NCI-H187 treated with DMSO at 0.1 percent for 48 hours (cell line): ENCODE measurements at regions not wholly inside any gene's neighbourhood (a gene's known extent, or its start where the extent isn't known, plus 50 kb on each side); places are given as distances from the start of the nearest gene placed in this dataset.

Experiments used
- DNase-seq: peaks from one replicate; lab custom pipeline; 2025; lab: John Stamatoyannopoulos, UW

GRCh38 chr3:81967393-81967792 lies 205.9 kb upstream of the GBE1 start:
- no peak for DNase-seq

DNA sequence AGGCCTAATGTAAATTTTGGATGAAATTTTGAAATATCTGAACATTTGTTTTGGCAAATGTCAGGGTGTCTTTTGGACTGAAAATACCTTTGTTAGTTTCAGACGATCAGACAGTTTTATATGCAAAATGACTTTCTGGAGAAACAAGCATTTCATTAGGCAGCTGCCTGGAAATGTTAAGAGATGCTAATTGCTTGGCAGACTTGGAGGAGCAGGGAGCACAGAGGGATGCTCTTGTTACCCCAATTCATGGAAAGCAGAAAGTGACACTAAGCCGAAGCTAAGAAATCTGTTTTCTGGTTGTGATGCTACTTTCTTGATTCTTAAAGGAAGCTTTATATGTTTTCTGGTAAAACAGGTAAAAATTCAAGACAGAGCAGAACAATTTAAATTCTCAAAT lies 204.3 kb upstream of the GBE1 start:
- DNase-seq, result no peak

GRCh38 chr3:81962396-81962795 lies 201.0 kb upstream of the GBE1 start:
- DNase-seq, result no peak

DNA sequence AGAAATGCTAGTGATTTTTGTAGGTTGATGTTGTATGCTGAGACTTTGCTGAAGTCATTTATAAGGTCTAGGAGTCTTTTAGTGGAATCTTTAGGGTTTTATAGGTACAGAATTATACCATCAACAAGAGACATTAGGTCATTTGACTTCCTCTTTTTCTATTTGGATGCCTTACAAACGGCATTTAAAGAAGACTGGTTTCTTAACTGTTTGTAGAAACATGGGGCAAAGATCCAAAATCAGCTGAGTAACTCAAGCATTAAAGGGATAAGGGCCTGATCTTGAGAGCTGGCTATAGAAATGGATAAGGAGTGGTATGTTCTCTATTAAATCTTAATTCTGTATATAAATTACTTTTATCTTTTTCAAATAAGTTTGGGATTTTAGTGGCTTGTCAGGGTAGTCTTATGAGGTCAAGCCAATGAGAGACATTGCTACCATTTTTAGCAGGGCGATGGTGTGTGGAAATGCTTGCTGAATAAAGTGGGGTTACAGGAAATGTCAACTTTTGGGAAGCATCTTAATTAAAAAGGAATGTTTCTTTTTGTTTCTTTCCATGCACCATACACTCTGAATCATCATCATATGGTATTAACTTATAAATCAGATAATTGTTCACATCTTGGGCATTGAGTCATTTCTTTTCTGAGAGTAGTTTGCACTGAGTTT lies 197.7 kb upstream of the GBE1 start:
- no peak for DNase-seq

- DNase-seq, result peak; percentile 48
Measured at GRCh38 chr3:81955878-81956277, 194.4 kb upstream of the GBE1 start.

DNA sequence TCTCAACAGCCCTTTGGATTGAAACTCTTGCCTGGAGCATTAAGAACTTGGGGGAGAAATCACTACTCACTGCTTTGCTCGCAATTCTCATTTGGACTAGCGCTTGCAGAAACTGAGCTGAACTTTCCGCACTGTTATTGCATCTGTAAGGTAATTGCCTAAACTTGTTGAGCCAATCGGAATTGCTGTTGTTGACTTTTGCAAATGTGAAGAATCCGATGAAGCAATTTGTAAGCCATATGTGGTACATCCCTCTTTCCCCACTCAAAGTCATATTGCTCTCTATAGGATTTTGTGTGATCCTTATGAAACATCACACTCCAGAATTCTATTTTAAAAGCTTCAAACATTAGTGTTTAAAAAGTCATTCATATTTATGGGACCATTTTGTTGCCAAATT lies 191.7 kb upstream of the GBE1 start:
- no peak for DNase-seq

GRCh38 chr3:81952141-81952540 lies 190.7 kb upstream of the GBE1 start:
- no peak for DNase-seq

GRCh38 chr3:81951636-81952035 lies 190.2 kb upstream of the GBE1 start:
- no peak for DNase-seq

DNA sequence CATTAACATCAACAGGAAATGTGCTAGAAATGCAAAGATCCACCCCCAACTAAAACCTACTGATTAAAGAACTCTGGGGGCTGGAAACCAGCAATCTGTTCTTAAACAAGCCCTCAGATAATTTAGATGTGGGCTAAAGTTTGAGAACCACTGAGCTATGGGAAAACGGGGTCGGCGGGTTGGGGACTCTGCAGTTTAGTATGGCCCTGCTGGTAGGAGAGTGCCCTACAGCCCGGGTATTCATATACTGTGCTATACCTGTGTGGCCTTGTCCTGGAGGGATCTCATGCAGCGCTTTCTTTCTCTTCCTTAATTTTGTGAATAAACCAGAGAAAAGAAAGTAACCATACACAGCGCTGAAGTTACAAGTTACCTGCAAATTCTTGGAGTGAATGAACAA lies 189.7 kb upstream of the GBE1 start:
- DNase-seq, result no peak

DNA sequence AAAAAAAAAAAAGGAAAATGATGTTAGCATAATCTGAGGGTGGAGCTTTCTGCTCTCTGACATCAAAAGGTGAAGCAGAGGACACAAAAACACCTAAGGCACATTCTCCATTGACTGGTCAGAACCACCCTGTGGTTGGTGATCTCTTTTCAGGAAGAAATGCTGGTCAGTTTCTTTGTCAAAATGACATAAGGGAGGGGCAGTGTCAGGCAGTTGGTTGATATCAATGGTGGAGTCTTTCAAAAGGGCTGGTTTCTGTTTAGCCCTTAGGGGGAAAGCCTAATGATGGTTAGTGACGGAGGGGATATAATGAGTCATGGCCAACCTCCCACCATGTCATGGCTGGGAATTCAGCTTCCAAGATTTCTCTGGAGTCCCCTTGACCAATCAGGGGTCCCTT lies 185.9 kb upstream of the GBE1 start:
- DNase-seq, result no peak

- DNase-seq, result no peak
Measured at GRCh38 chr3:81938681-81939080, 177.2 kb upstream of the GBE1 start.

DNA sequence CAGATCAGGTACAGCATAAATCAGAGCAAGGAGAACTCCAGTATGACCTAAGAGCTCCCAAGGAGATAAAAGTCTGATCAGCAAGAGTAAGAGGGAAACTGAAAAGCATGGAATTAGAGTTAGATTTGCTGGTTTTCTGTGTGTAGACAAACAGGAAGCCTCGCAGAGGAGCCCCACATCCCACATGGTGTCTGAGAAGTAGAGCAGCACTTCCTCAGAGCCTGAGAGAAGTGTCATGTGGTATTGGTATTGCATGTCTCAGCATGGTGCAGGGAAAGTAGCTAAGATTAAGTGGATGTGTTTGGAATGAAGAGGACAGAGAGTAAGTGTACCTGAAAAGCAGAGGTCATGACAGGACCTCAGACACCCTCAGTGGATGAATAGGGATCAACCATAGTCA lies 175.4 kb upstream of the GBE1 start:
- no peak for DNase-seq

DNA sequence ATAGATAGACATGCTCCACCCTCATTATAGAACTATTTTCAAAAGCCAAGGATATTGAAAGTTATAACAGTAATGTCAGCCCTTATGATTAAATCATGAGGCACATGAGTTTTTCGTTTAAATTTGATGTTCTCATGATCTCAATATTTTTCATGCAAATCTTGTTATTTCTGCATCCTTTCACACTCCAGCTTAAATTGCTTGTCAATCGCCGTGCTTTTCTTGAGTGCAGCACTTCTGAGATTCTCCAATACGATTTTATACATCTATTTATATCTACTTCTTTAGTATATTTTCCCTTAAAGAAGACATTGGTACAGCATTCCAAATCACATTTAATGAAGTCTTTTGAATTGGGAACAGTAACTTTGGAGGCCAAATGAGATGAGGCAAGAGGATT lies 171.2 kb upstream of the GBE1 start:
- DNase-seq, result no peak

GRCh38 chr3:81931265-81932251 lies 170.1 kb upstream of the GBE1 start:
- DNase-seq, result no peak

- DNase-seq, result no peak
Measured at GRCh38 chr3:81929697-81930096, 168.3 kb upstream of the GBE1 start.

- no peak for DNase-seq
Measured at GRCh38 chr3:81927811-81928210, 166.4 kb upstream of the GBE1 start.

DNA sequence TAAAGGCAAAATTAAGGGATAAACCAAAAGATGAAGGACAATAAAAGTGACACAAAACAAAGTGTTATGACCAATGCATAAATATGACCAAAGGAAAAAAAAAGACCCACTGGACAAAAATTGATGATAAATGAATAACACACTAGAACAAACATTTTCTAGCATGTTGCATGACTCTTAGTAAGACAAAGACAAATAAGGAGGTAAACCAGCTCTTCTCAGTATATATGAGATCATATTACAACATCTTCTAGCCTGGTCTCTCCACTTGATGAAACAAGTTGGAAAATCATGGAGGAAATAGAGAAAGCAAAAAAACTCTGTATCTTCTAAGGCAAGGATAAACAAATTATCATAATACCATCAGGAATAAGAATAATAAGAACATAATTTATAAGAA lies 163.9 kb upstream of the GBE1 start:
- DNase-seq, result no peak

DNA sequence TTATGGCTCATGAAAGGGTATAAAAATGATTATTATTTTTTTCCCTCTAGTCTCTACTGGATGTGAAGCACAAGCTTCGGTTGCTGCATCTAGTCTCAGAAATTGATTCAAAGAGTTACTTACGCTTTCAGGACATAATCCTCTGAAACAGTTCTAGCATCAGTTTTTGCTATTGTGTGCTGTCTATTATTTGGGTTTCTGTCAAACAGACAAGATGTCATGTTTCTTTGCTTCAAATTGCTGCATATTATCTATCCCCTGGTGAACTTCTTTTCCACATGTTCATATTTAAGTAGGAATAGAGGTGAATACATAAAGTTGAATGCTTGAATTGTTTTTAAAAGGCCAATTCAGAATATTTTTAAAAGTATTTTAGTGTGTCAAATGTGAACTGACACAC lies 161.6 kb upstream of the GBE1 start:
- DNase-seq, result no peak

DNA sequence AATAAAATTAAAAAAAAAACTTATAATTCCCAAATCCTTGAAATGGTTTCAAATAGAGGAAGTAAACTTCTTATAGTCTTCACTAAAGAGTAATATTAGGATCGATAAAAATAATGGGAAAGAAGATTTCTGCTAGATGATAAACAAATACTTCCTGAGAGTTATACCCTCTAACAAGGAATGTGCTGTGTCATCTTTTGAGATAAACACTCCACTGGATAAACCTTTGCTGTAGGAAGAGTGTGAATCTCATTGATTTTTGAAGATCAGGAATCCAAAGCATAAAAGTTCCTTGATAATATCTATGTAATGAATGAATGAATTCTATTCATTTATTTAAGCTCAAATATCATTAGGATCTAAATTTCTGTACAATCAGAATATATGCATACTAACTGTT lies 161.0 kb upstream of the GBE1 start:
- no peak for DNase-seq

DNA sequence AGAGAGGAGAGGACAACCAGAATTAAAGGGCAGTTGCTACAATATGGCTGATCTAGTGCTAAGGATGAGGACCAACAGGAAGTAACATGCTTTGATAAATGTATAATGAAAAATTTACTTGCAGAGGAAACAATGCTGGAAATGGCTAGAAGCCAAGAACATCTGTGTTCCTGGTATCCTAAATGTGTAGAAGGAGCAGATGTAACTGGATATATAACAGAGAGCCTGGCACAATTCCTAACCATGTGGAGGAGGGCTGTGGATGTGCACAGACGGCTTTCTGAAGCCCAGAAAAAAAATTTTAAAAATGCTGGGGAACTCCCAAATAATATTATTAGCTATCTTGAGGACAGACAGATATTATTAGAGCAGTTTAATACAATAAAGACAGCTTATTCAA lies 159.4 kb upstream of the GBE1 start:
- DNase-seq, result no peak

DNA sequence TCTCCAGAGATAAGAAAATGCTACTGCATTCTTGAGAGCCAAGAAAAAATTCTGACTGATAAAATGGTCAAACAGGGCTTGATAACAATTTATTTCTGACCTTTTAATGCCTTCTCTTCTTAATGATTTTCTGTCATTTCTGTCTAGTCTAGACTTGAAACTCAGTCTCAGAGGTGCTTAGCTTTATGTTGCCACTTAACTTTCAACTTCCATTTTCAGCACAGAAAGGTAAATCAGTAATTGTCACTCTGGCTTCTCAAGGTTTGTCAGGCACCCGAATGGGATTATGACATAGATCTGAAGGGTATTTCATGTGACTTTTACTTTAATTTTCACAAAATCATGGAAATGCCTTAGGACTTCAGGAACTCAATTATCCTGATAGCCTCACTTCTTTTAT lies 155.4 kb upstream of the GBE1 start:
- DNase-seq, result no peak

DNA sequence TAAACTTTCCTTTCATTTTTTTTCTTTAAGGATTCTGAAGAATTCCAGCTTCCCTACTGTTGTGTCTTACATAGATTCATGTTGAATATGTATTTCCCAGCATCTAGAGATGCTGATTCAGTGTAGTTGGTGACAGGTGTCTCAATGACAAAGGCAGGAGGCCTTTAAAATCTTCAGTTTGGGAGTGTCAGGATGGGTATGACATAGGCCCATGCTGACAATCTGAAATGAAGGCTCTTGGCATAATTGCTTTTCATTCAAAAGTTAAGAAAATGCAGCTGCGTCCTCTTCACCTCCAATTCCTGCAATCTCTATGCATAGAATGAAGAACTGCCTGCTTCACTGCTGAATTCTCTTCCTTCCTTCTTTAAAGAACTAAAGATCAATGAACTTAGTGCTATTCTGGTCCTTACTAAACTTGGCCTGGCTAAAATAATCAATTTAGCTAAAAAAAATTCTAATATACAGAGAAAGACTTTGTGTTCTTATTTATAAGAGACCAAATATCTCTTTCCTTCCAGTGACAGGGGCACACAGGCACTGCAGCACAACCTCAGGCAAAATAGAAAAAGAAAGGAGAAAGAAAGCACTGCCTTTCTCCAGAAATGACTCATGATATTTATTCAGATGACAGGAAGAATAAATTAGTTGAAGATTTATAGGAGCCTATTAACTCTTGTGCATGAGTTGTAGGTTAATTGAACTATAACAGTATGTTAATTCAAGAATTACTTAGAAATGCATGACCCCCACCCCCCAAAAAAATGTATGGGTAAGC lies 152.6 kb upstream of the GBE1 start:
- DNase-seq, result no peak

DNA sequence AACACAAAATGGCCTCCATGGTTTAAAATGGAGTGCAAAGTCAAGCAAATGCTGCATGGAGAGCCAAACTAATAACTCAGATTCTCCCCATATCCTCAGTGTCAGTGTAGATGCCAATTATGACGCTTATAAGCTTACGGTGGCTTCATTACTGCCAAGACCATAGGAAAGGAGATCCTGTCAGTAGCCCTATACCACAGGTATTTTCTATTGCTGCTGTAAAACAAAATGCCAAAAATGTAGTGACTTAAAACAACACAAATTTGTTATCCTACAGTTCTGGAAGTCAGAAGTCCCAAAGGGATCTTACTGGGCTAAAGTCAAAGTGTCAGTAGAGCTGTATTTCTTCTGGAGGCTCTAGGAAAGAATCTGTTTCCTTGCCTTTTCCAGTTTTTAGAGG lies 149.8 kb upstream of the GBE1 start:
- no peak for DNase-seq
